GF-D8 (cell line): ENCODE measurements at regions not wholly inside any gene's neighbourhood (a gene's known extent, or its start where the extent isn't known, plus 50 kb on each side); places are given as distances from the start of the nearest gene placed in this dataset.
"Not testable (repeated sequence)": the region's sequence is repeated elsewhere in the genome, so short reads cannot be mapped to it uniquely, and the experiment has no call there.

Experiments
- DNase-seq: peaks from one replicate; lab custom pipeline; 2025; lab: John Stamatoyannopoulos, UW

DNA sequence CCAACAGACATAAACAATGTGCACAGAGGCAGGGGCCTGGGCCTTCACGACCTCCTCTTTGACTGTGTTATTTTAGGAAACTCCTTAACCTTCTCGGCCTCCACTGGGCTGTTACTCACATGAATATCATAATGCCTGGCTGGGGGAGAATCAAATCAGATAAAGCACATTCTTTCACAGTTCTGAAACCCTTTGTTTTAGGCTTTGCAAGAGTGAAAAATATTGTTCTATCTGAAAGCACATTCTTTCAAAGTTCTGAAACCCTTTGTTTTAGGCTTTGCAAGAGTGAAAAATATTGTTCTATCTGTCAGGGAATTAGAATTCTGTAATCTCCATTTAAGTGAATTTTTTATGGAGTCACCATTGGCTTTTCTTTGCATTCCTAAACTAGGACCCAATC, 50.7 kb upstream of the SYNDIG1 start:
- DNase-seq = no peak

DNA sequence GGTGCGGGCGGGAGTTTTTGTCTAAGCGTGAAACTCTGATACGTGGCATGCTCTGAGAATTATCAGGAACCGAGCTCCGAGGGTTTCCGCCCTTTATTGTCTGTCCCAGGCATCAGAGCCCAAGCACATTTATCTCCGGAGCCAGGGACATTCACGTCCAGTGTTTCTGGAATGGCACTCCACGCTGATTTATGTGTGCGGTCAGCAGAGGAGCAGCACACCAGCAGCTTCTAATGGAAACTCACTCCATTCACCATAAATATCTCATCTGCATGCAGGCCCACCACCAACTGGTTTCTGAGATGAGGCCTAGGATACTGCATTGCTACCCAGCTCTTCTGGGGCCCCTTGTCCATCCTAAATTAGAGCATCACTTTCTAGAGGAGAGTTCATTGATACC, 51.9 kb upstream of the SYNDIG1 start:
- no peak for DNase-seq

DNA sequence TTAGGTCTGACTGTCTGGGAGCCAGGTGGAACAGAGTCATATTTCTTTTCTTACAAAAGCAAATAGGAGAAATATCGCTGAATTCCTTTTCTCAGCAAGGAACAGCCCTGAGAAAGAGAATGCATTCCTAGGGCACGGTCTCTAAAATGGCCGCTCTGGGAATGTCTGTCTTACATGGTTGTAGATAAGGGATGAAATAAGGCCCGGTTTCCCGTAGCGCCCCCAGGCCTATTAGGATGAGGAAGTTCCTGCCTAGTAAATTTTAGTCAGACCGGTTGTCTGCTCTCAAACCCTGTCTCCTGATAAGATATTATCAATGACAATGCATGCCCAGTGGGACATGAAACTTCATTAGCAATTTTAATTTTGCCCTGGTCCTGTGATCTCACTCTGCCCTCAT, 54.0 kb upstream of the SYNDIG1 start:
- not testable (repeated sequence) for DNase-seq

DNA sequence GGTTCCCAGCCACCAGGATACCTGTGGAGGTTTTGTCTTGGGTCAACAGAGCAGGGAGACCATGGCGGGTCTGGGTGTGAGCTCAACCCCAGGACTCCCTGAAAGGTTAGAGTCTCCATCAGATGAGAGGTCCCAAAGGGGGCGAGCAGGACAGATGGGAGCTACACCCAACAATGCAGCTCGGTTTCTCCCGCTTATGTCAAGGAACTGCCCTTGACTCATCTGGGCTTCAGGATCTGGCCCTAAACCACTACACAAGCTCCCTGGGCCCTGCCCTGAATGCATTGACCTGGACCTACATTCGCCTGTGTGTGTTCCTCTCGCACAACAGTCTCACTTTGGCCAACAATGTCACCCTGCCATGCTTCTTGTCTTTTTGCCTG, 57.6 kb upstream of the SYNDIG1 start:
- no peak for DNase-seq

DNA sequence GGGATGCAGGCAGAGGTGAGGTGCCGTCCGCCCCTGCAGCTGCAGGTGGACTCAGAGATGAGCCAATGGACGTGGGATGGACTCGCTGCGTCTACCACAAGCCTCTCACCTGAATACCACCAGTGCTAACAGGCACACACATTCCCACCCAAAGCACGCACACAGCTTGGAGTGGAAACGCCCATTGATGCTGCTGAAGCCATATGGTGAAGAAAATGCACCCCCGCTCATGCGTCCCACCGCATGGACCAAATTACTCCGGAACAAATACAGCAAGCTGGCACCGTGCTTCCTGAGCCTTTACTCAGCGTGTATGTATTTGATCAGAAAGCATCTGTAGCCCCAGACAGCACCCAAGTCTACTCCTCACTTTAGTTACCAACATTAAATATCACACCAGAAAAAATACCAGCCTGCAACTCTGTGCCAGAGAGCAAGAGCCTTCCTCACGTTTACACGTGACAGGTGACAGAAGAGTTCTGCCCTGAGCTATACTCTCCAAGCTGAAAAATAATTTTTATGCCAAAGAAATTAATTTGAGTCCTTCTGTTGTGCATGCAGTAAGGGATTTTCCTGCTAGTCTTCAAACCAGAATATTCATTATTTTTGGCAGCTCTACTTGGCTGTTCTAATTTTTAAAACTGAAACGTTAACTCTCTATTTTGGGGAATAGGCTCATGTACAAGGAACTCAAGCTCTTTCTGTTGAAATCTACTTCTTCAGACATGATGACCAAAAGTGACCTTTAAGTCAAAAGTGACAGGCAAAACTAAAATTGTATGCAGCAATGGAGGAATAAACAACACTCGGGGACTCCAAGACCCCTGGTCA, 58.2 kb upstream of the SYNDIG1 start:
- DNase-seq = no peak

DNA sequence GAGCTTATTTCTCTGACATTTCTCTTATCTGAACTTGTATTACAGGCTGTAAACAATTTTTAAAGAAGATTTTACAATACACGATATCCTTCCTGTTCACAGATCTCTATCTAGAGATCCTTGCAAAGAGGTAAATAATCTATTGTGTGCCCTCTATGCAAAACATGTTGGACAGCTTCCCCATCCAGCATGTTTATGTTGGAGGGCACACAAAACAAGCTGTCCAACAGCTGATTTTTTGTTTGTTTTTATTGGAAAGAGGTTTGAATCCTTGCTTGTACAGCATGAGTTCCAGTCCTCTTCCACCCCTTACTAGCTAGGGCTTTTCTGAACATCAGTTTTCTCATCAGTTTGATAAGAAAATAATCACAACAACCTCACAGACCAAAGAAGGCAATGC, 62.3 kb upstream of the SYNDIG1 start:
- no peak for DNase-seq

DNA sequence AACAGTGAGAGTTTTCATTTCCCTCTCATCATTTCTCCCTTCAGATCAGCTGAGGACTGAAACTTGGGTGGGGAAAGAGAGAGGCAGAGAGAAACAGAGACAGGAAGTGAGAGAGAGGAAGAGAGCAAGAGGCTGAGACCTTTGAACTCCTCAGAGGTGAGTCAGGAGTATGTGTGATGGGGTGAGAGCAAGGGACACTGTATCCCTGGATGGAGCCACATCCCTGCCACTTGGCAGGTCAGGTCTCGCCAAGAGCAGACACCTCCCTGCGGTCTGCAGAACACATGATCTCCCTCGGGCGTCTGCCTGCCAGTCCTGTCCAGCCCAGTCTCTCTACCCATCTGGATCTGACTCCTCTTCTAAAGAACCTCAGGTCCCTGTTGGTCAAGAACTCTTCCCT, 62.7 kb upstream of the SYNDIG1 start:
- no peak for DNase-seq

DNA sequence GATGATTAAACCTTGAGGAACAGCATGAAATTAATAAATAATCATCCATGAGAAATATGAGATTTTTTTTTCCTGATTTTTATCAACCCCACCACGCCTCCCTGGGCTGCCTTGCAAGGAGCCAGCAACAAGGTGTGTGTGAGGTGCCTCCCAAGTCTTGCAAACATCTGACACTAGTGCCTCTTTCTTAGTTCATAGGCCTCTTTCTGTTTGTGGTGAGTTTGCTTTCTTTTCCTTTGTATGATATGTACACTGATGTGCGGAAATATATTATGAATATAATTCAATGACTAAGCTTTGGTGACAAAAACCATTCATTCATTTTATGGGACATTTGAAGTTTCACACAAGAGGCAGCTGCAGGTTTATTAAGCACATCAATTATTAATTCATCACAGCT, 63.2 kb upstream of the SYNDIG1 start:
- DNase-seq = no peak

DNA sequence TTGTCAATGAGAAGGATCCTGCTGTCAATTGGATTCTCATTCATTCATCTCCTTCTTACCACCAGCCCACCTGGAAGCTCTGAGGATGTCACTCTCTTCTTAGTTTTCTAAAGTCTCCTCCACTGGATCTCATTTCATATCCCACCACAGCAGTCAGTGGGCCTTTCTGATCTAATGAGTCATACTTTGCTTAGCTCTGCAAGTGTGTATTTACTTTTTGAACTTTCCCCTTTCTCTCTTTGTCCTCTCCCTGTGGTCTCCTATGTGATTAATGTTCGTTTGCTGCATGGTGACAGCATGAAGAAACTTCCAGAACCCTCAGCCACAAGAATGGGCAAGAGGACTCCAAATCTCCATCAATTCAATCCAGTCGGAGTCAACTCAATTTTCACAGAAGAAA, 63.6 kb upstream of the SYNDIG1 start:
- DNase-seq = no peak

DNA sequence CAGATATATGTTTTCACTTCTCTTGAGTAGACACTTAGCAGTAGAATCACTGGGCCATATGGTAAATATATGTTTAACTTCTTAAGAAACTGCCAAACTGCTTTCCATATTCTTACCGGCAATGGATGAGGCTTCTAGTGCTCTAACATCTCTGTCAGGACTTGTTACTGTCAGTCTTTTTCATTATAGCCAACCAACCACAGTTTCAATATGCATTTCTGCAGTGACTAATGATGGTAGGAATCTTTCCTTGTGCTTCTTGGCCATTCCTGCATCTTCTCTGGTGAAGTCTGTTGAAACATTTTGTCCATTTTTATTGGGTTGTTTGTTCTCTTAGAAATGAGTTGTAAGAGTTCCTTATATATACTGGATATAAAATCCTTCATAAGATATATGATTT, 66.0 kb upstream of the SYNDIG1 start:
- DNase-seq = no peak

DNA sequence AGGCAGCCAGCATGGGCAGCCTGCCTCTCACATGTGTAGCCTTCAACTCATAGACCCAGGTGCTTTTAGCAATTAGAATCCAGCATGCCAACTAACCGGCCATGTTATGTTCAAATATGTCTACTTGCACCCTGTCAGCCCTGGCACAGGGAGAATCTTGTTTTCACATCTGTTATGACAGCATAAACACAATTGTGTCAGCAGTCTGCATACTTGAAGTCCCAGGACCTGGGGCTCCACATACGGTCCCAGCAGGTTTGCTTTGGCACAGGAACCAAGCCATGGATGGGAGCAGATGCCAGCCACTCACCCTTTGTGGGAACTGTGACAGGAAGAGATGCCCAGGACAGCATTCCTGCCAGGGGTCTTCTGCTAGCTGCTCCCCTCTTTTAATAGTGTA, 67.2 kb upstream of the SYNDIG1 start:
- DNase-seq = no peak

DNA sequence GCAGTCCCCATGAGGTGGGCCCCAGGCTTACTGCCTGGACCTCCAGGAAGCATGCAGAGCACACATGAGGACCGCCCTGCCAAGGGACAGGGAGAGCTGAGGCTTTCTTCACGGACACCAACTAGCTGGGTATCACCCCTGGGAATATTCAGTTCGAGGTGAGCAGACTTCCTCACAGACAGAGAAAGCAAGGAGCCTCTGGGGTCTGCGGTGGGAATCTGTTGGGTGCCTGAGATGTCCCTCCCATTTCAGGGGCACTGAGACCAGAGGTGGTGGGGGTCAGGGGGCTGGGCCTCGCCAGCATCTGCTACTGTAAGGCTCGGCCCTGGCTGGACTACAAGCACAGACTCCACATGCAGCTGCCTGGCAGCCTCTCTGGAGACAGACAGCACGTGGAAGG, 74.3 kb upstream of the SYNDIG1 start:
- DNase-seq = no peak

DNA sequence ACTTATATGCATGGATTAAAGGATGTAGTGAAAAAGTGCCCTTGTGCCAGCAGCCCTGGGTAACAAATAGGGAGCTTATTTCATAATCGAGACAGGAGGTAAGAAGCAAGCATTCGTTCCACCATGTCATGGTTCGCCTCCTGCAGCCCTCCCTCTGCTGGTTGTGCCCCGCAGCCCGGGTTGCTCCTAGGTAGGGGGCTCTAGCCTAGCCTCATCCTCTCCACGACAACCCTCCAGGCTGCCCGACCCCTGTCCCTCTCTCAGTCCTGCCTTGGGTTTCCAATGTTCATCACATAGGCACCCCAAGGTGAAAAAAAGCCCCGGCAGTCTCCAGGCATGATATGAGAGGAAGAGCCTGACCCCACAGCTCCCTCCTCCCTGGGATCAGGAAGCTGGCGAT, 75.5 kb upstream of the SYNDIG1 start:
- no peak for DNase-seq

DNA sequence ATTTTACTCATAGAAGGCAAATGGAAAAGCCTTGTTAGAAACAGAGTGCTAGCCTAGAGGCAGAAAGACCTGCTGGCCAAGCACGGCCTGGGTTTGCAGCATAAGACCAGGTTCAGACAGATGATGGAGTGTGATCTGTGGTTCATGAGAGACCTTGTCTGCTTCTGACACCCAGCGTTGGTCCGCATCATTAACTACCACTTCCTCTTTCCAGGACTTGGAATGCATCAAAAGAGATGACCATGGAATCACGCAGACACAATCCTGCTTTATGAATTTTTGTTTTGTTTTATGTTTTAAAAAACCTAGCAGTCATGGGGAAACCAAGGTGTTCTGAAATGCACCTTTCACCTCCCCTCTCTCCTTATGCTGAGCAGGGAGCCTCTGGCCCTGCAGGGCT, 76.8 kb upstream of the SYNDIG1 start:
- no peak for DNase-seq

DNA sequence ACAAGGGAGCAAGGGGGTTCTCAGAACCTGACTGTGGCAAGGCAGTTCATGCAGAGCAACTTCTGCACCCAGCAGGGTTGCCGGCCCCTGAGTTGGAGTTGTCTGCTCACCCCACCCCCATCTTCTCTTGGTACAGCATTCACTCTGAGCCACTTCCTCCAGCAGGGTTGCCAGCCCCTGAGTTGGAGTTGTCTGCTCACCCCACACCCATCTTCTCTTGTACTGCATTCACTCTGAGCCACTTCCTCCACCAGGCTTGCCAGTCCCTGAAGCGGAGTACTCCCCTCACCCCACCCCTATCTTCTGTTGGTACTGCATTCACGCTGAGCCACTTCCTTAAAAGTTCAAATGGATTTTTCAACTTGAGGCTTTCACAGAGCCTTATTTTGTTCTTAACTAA, 79.7 kb upstream of the SYNDIG1 start:
- DNase-seq = no peak

DNA sequence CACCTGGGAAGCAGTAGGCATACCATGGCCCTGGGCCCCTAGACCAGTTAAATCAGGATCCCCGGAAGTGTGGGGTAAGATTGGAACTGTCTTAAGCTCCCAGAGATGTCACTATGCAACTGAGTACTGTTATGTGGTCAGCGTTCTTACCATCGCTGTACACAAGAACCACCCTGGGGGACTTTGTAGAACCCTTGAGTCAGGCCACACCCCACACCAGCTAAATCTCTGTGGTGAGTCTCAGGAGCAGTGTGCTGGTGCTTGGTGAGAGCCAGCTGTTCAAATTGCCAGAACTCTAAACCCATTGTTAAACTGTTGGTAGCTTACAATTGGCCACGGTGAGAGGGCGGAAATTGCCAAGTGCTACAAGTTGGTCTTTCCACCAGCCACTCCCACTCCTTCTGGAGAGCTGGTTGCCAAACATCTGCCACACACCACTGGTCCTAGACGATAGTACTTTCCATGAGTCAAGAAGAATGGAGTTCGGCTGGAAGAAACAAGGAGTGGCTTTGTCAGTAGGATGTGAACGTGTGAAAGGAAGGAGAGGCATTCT, 80.5 kb upstream of the SYNDIG1 start:
- DNase-seq = no peak

DNA sequence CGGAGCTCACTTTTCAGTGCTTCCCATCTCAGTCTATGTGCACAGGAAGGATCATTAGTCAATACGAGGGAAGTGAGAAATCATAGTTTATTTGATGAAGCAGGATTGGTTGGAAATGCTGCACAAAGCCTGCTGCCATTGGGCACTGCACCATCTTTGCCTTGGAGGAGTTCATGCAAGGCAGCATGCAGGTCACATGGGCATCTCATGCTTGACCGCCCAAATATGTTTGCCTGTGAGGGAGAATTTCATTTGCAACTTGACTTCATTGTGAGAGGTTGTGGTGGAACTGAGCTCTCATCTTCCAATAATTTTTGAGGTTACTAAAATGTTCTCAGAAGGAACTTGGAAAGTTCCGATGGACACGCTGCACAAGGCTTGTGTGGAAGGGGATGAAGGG, 83.9 kb upstream of the SYNDIG1 start:
- DNase-seq = no peak

DNA sequence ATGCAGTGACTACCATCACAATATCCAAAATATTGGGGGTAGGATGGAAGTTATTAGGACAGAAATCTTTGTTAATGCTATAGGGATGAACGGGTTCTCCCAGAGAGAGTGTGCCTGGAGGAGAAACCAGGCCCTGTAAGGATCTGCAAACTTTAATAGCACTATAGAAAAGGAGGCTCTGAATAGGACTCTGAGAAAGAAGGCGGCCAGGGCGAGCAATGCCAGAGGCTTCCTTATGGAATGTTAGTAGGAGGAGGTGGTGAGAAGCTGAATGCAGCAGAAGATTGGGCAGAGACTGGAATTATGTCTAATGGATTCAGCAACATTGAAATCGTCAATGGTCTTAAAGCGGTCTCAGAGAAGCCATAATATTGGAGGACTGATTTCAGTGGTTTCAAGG, 84.6 kb upstream of the SYNDIG1 start:
- DNase-seq = no peak

DNA sequence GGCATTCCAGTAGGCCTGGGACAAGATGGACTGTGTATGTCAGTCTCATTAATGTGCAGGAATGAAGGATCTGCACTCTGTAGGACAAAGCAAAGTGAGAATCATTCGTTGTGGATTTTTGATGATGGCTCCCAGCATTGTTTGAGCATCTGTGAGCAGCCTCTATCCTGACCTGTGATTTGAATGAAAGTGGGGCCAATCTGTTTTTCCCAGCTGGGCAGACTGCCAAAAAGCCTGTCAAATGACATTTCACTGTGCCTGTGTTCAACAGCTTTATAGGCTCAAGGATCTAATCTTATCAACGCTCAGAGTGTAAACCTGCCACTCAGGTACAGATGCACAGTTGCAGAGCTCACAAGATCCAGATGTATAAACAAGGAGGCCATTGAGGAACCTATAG, 86.7 kb upstream of the SYNDIG1 start:
- DNase-seq = no peak

DNA sequence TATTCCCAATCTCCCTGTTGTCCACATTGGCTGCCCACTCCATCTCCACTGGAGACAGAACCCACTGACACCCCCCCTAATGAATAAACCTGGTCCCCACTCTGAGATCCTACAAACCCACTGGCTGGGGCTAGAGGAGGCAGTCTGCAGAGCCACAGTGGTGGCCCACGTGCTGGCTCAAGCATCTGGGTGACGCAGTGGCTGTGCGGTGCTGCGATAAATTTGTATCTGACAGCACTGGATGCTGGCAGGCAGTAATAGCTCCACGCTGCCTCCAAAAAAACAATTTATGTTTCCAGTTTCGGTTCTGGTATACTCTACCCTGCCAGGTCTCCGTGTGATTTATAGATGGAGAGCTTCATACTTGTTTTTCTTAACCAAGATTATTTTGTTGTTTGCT, 87.1 kb upstream of the SYNDIG1 start:
- no peak for DNase-seq

DNA sequence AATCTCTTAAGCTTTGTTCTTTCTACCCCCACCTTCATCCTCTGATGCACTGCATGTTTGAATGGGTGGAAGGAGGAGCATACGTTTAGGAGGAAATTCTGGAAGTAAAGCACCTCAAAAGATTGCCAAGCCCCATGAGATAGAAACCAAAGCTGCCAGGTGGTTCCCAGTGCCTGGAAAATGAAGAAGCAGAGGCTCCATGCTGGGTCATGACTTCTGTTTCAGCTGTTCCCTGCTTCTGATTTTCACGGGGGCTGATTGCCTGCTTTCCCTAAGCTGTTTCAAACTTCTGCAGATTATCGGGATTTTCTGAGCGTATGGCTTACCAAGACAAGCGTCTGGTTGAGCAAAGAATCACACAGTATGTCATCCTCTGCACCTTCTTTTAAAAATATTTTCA, 87.5 kb upstream of the SYNDIG1 start:
- DNase-seq = no peak

DNA sequence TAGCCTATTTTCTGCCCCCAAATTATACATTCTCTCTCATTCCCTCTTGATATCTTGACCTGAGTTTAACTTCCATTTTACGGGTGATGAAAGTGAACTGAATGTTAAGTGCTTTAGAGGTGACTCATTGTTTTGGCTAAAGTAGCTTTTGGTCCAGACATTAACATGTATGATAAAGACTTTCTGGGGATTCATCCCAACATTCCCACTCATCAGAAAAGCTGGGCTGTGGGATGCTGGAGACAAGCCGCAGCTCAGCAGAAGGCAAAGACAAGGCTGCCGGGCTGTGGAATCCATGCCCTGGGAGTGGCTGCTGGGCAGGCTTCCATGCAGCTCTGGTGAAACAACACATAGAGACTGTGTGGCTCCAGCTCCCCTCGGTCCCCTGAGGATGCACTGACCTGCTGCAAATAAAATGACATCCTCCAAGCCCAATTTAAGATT, 89.9 kb upstream of the SYNDIG1 start:
- DNase-seq = no peak

DNA sequence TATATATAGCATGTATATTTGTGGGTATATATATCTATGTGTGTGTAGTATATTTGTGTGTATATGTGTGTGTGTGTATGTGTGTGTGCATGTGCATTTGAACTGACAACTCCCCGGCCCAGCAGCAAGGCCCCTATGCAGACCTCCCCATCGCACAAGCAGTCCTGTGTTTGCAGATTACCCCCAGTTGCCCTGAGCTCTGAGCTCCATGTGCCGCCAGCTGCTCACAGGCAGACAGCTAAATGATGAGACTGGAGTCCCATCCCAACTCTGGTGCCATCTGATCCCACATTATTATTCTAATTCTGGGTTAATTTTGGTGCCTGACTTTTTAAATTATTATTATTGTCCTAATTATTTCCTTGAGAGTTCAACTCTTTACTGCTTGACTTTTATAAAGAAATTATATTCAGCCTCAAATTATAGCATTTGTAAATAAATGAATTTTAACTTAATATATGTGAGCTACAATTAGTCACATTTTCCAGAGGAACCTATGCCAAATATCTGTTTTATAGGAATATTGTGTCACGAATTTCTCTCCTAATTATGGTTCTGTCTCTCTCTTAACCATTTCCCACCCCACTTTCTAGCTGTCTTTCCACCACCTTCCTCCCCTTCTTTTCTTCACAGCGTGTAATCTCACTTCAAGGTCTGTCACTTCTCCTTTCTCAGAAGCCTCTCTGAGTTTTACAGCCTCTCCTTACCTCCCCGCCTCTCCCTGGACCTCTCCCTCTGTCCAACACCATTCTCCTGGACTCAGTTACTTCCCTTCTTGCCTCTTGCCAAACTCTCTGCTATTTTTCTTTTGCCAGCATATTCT, 90.6 kb upstream of the SYNDIG1 start:
- no peak for DNase-seq
